Lower lobe of right lung (tissue), 2 donors: ENCODE measurements at regions not wholly inside any gene's neighbourhood (a gene's known extent, or its start where the extent isn't known, plus 50 kb on each side); places are given as distances from the start of the nearest gene placed in this dataset.

ENCODE experiments used
- ATAC-seq, 2 donors: fragments of 200-7000 bp; cut with Tn5 transposase; one replicate each; pipeline ENCODE4 v1.9.1; 2020 to 2022; ENCODE audit warnings: mild to moderate bottlenecking in 2 of 2, moderate library complexity in 2 of 2
- DNase-seq: peaks from one replicate; pipeline ENCODE4 v3.0.0-alpha.2; 2020
- H3K27ac ChIP-seq: fragments of 200-600 bp; one replicate; pipeline ENCODE4 v1.8.0; 2022
- H3K27me3 ChIP-seq: fragments of 200-600 bp; one replicate; pipeline ENCODE4 v1.8.0; 2022; ENCODE audit warnings: low read depth
- H3K36me3 ChIP-seq: fragments of 200-600 bp; one replicate; pipeline ENCODE4 v1.8.0; 2022; ENCODE audit warnings: mild to moderate bottlenecking
- H3K4me1 ChIP-seq: fragments of 200-600 bp; one replicate; pipeline ENCODE4 v1.8.0; 2022
- H3K4me3 ChIP-seq: fragments of 200-600 bp; one replicate; pipeline ENCODE4 v1.8.0; 2022; ENCODE audit warnings: mild to moderate bottlenecking
- H3K9me3 ChIP-seq: fragments of 200-600 bp; one replicate; pipeline ENCODE4 v1.8.0; 2022
- CTCF ChIP-seq: fragments of 200-600 bp; IDR thresholded peaks from one replicate; pipeline ENCODE4 v1.8.0; 2022; ENCODE audit warnings: antibody characterized with exemption, mild to moderate bottlenecking
- intact Hi-C: fragments of 100-400 bp; cut with DNase I; formaldehyde crosslinking; loops from one replicate; pipeline ENCODE4 v1.11.0; 2022
- donor health status: DM: no; HTN: yes; CAD: no; lungs with severe emphysema.

- TF ChIP-seq CTCF = no peak
- H3K27ac ChIP-seq = no peak overlapping the region
- no peaks in the 10 kb centered on the region for H3K9me3 ChIP-seq
- H3K4me1 ChIP-seq = no peaks in the 10 kb centered on the region
- no peaks in the 10 kb centered on the region for H3K36me3 ChIP-seq
- ATAC-seq (no peak), DNase-seq (no peak)
- H3K27me3 ChIP-seq = no peaks in the 10 kb centered on the region
- no peak overlapping the region for H3K4me3 ChIP-seq
- intact Hi-C loops = no loop called here
Measured at GRCh38 chr2:128721096-128721495, 402.4 kb upstream of the HS6ST1 start.

- Histone ChIP-seq H3K4me1 (no peaks in the 10 kb centered on the region), H3K27ac (no peak overlapping the region), H3K4me3 (no peak overlapping the region), H3K9me3 (no peaks in the 10 kb centered on the region), H3K27me3 (no peaks in the 10 kb centered on the region), H3K36me3 (no peaks in the 10 kb centered on the region)
- intact Hi-C loops = no loop called here
- DNase-seq = no peak
- TF ChIP-seq CTCF = no peak
- ATAC-seq = no peak
Measured at GRCh38 chr2:128722489-128722888, 403.8 kb upstream of the HS6ST1 start.

- intact Hi-C loops = no loop called here
- DNase-seq = no peak
- Histone ChIP-seq H3K27ac (no peak overlapping the region), H3K4me3 (no peak overlapping the region), H3K27me3 (no peaks in the 10 kb centered on the region), H3K4me1 (no peaks in the 10 kb centered on the region), H3K36me3 (no peaks in the 10 kb centered on the region), H3K9me3 (peaks cover 8% of the 10 kb centered on the region)
- TF ChIP-seq CTCF = no peak
- no peak for ATAC-seq
Measured at GRCh38 chr2:128724547-128724946, 405.9 kb upstream of the HS6ST1 start.

- no peak overlapping the region for H3K27ac ChIP-seq
- intact Hi-C loops = no loop called here
- ATAC-seq = no peak
- H3K9me3 ChIP-seq = peaks cover 10% of the 10 kb centered on the region
- H3K36me3 ChIP-seq = no peaks in the 10 kb centered on the region
- DNase-seq = no peak
- H3K4me3 ChIP-seq = no peak overlapping the region
- TF ChIP-seq CTCF = no peak
- H3K4me1 ChIP-seq = no peaks in the 10 kb centered on the region
- no peaks in the 10 kb centered on the region for H3K27me3 ChIP-seq
Measured at GRCh38 chr2:128724972-128725371, 406.3 kb upstream of the HS6ST1 start.

- TF ChIP-seq CTCF = no peak
- Histone ChIP-seq H3K4me3 (no peak overlapping the region), H3K27ac (no peak overlapping the region), H3K9me3 (peaks cover 10% of the 10 kb centered on the region), H3K27me3 (no peaks in the 10 kb centered on the region), H3K36me3 (no peaks in the 10 kb centered on the region), H3K4me1 (no peaks in the 10 kb centered on the region)
- DNase-seq (no peak), ATAC-seq (no peak)
- intact Hi-C loops = no loop called here
Measured at GRCh38 chr2:128726236-128726635, 407.6 kb upstream of the HS6ST1 start.

- H3K27ac ChIP-seq = no peak overlapping the region
- DNase-seq (no peak), ATAC-seq (no peak)
- peaks cover 10% of the 10 kb centered on the region for H3K9me3 ChIP-seq
- no peaks in the 10 kb centered on the region for H3K4me1 ChIP-seq
- H3K36me3 ChIP-seq = no peaks in the 10 kb centered on the region
- H3K27me3 ChIP-seq = no peaks in the 10 kb centered on the region
- H3K4me3 ChIP-seq = no peak overlapping the region
- intact Hi-C loops = no loop called here
- no peak for TF ChIP-seq CTCF
Measured at GRCh38 chr2:128726911-128727310, 408.2 kb upstream of the HS6ST1 start.
